Neural progenitor cell (in vitro differentiated cells): ENCODE measurements at regions not wholly inside any gene's neighbourhood (a gene's known extent, or its start where the extent isn't known, plus 50 kb on each side); places are given as distances from the start of the nearest gene placed in this dataset.

Source experiments
- DNase-seq: peaks from one replicate; pipeline ENCODE4 v3.0.0-alpha.2; 2016; ENCODE audit warnings: low spot score
- H2AFZ ChIP-seq: fragments of 200-600 bp; sonication (generic); replicated peaks from 2 replicates; pipeline ENCODE4 v1.6.1; 2016; ENCODE audit warnings: antibody characterized with exemption
- H3F3A ChIP-seq: fragments of 200-600 bp; sonication (generic); 2 replicates; pipeline ENCODE4 v1.6.1; 2016; ENCODE audit warnings: antibody characterized with exemption, low read depth
- H3K27ac ChIP-seq: fragments of 200-600 bp; sonication (generic); 2 replicates; pipeline ENCODE4 v1.5.1; 2016; ENCODE audit warnings: mild to moderate bottlenecking
- H3K27me3 ChIP-seq: fragments of 200-600 bp; sonication (generic); 2 replicates; pipeline ENCODE4 v1.6.1; 2016; ENCODE audit warnings: mild to moderate bottlenecking, moderate library complexity
- H3K36me3 ChIP-seq: fragments of 200-600 bp; sonication (generic); 2 replicates; pipeline ENCODE4 v1.5.1; 2016
- H3K4me1 ChIP-seq: fragments of 200-600 bp; sonication (generic); 2 replicates; pipeline ENCODE4 v1.6.1; 2016; ENCODE audit warnings: mixed run types
- H3K4me2 ChIP-seq: fragments of 200-600 bp; sonication (generic); 2 replicates; pipeline ENCODE4 v1.6.1; 2016
- H3K4me3 ChIP-seq: fragments of 200-600 bp; sonication (generic); 2 replicates; pipeline ENCODE4 v1.5.1; 2016
- H3K79me2 ChIP-seq: fragments of 200-600 bp; sonication (generic); 2 replicates; pipeline ENCODE4 v1.6.1; 2016; ENCODE audit warnings: low read depth
- H3K9ac ChIP-seq: fragments of 200-600 bp; sonication (generic); 2 replicates; pipeline ENCODE4 v1.6.1; 2016
- H3K9me3 ChIP-seq: fragments of 200-600 bp; sonication (generic); 2 replicates; pipeline ENCODE4 v1.5.1; 2016; ENCODE audit warnings: low read depth
- H4K20me1 ChIP-seq: fragments of 200-600 bp; sonication (generic); 2 replicates; pipeline ENCODE4 v1.6.1; 2016; ENCODE audit warnings: low read depth
- H3K27ac Mint-ChIP-seq: 3 replicates; pipeline ENCODE4 v1.8.0; 2021; ENCODE audit warnings: mixed read lengths
- H3K27me3 Mint-ChIP-seq: 2 replicates; pipeline ENCODE4 v1.8.0; 2022; ENCODE audit warnings: low read depth, mild to moderate bottlenecking, inconsistent platforms, moderate library complexity, mixed read lengths; ENCODE audit not compliant: insufficient read depth
- H3K36me3 Mint-ChIP-seq: 3 replicates; pipeline ENCODE4 v1.8.0; 2021; ENCODE audit warnings: mixed read lengths
- H3K4me1 Mint-ChIP-seq: 3 replicates; pipeline ENCODE4 v1.8.0; 2021; ENCODE audit warnings: mixed read lengths
- H3K4me3 Mint-ChIP-seq: 3 replicates; pipeline ENCODE4 v1.8.0; 2021; ENCODE audit warnings: mild to moderate bottlenecking, moderate library complexity, mixed read lengths
- H3K9me3 Mint-ChIP-seq: 3 replicates; pipeline ENCODE4 v1.8.0; 2020; ENCODE audit warnings: mixed read lengths
- CTCF ChIP-seq: fragments of 200-600 bp; sonication (generic); IDR thresholded peaks from 2 replicates; pipeline ENCODE4 v1.5.1; 2017; ENCODE audit warnings: antibody characterized with exemption, mild to moderate bottlenecking
- EZH2 ChIP-seq: fragments of 200-600 bp; sonication (generic); IDR thresholded peaks from 2 replicates; pipeline ENCODE4 v1.6.1; 2017; ENCODE audit warnings: antibody characterized with exemption, mild to moderate bottlenecking, moderate library complexity
- EZH2phosphoT487 ChIP-seq: fragments of 200-600 bp; sonication (generic); IDR thresholded peaks from 2 replicates; pipeline ENCODE4 v1.6.1; 2017; ENCODE audit warnings: antibody characterized with exemption

GRCh38 chr18:61743775-61744531 is 148.9 kb downstream of the RNF152 start:
- Mint-ChIP-seq H3K4me1 (peaks cover 20% of the 10 kb centered on the region), H3K27ac (no peak overlapping the region), H3K27me3 (peaks cover 9% of the 10 kb centered on the region), H3K4me3 (no peak overlapping the region), H3K36me3 (peaks cover 3% of the 10 kb centered on the region), H3K9me3 (no peaks in the 10 kb centered on the region)
- Histone ChIP-seq H3K4me3 (no peak overlapping the region), H3F3A (no peaks in the 10 kb centered on the region), H3K36me3 (no peaks in the 10 kb centered on the region), H3K4me2 (no peak overlapping the region), H3K9me3 (no peaks in the 10 kb centered on the region), H3K27me3 (no peaks in the 10 kb centered on the region), H2AFZ (no peak overlapping the region), H4K20me1 (no peaks in the 10 kb centered on the region), H3K27ac (no peak overlapping the region), H3K79me2 (no peaks in the 10 kb centered on the region), H3K4me1 (peaks cover 9% of the 10 kb centered on the region), H3K9ac (no peak overlapping the region)
- TF ChIP-seq CTCF = no peak
- TF ChIP-seq EZH2phosphoT487 = no peak
- no peak for TF ChIP-seq EZH2
- no peak for DNase-seq

DNA sequence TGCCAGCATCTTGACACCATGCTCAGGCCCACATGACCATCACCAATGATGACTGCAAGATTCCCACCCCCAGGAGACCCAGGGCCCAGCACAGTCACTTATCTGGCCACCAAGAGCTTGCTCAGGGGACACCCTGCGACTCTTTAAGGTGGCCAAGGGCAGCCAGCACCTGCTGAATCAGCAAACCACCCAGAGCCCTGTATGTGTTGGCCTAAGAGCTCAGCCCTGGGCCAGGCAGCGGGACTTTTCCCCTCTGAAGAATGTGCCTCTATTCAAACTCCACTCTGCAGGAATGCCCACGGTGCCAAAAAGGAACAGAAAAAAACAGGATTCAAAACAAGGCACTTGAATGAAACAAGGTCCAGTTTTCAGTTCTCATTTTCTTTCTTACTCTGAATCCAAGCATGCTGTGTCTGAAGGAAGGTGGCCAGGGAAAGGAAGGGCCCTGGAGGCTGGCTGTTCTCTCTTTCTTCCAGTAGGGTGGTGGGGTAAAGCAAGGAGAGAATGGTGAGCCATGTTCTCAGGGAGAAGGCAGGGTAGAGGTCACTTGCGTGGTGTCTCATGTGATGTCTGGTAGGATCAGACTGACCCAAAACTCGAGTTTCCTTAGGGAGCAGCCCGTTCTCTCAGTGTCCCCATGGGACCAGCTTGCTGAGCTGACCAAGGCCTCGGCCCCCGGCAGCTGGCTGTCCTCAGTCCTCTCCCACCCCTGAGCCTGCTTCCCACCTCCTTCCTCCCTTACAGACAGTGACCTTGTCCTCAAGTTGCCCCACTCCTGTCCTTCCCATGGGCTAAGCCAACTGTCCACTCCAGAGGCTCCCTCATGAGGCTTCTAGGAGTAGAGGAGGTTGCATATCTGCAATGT is 150.0 kb downstream of the RNF152 start:
- no peak overlapping the region for H3K4me3 ChIP-seq
- H3K4me1 Mint-ChIP-seq = peaks cover 17% of the 10 kb centered on the region
- no peak for DNase-seq
- no peak overlapping the region for H3K4me3 Mint-ChIP-seq
- no peak for TF ChIP-seq CTCF
- no peak for TF ChIP-seq EZH2
- no peak for TF ChIP-seq EZH2phosphoT487
- H3K9ac ChIP-seq = no peak overlapping the region
- H4K20me1 ChIP-seq = no peaks in the 10 kb centered on the region
- H3K27ac Mint-ChIP-seq = peak overlapping the region; percentile 55
- H3K79me2 ChIP-seq = no peaks in the 10 kb centered on the region
- H3K36me3 ChIP-seq = no peaks in the 10 kb centered on the region
- H3K27me3 ChIP-seq = no peaks in the 10 kb centered on the region
- peaks cover 5% of the 10 kb centered on the region for H3K4me1 ChIP-seq
- peaks cover 9% of the 10 kb centered on the region for H3K27me3 Mint-ChIP-seq
- no peaks in the 10 kb centered on the region for H3F3A ChIP-seq
- H3K36me3 Mint-ChIP-seq = peaks cover 3% of the 10 kb centered on the region
- no peak overlapping the region for H3K4me2 ChIP-seq
- no peak overlapping the region for H2AFZ ChIP-seq
- no peaks in the 10 kb centered on the region for H3K9me3 ChIP-seq
- no peak overlapping the region for H3K27ac ChIP-seq
- no peaks in the 10 kb centered on the region for H3K9me3 Mint-ChIP-seq

DNA sequence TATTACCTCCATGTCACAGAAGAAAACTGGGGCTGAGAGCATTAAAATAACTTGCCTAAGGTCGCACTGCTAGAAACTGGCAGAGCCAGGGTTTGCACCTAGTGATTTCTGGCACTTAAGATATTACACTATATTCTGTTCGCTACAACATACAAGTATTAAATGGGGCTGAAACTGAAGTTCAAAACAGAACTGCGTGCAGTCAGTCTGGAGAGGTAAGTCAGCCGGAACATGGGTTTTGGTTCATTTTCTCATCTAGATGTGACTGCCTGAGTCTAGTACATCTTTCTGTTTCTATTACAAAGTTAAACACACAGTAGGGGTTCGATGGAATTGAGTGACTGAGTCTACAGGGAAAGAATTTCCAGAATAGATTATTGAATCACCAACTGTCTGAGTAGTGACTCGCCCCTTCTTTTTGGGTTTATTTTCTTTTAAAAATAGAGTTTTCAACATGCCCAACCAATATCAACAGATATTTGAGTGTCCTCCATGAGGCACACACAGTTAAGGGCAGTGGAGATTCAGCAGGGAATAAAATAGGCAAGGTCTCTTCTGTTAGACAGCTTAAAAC is 150.8 kb downstream of the RNF152 start:
- no peak overlapping the region for H3K4me3 Mint-ChIP-seq
- no peak for TF ChIP-seq EZH2phosphoT487
- TF ChIP-seq CTCF = no peak
- TF ChIP-seq EZH2 = no peak
- peaks cover 3% of the 10 kb centered on the region for H3K4me1 ChIP-seq
- H3K36me3 Mint-ChIP-seq = peaks cover 3% of the 10 kb centered on the region
- no peaks in the 10 kb centered on the region for H3F3A ChIP-seq
- H3K9me3 ChIP-seq = no peaks in the 10 kb centered on the region
- no peaks in the 10 kb centered on the region for H3K9me3 Mint-ChIP-seq
- H3K27me3 ChIP-seq = no peaks in the 10 kb centered on the region
- H3K27me3 Mint-ChIP-seq = peaks cover 10% of the 10 kb centered on the region
- H3K4me2 ChIP-seq = no peak overlapping the region
- H3K27ac ChIP-seq = no peak overlapping the region
- peaks cover 19% of the 10 kb centered on the region for H3K4me1 Mint-ChIP-seq
- no peak overlapping the region for H3K9ac ChIP-seq
- DNase-seq = no peak
- no peaks in the 10 kb centered on the region for H4K20me1 ChIP-seq
- H3K36me3 ChIP-seq = no peaks in the 10 kb centered on the region
- no peaks in the 10 kb centered on the region for H3K79me2 ChIP-seq
- H3K27ac Mint-ChIP-seq = no peak overlapping the region
- no peak overlapping the region for H3K4me3 ChIP-seq
- H2AFZ ChIP-seq = no peak overlapping the region
